Mammary epithelial cell (primary cell): ENCODE measurements at regions not wholly inside any gene's neighbourhood (a gene's known extent, or its start where the extent isn't known, plus 50 kb on each side); places are given as distances from the start of the nearest gene placed in this dataset.
"Not testable (repeated sequence)": the region's sequence is repeated elsewhere in the genome, so short reads cannot be mapped to it uniquely, and the experiment has no call there.

Source experiments
- EZH2 ChIP-seq: IDR thresholded peaks from 2 replicates; pipeline ENCODE4 v1.6.1; 2012; ENCODE audit warnings: low read length, inconsistent platforms, borderline replicate concordance
- TF ChIP-seq, protein P1 (sequence below), 2 donors: IDR thresholded peaks in 1 of 2; conservative IDR thresholded peaks in 1 of 2; 2 replicates each; pipeline ENCODE4 v1.5.1; 2011 to 2012; ENCODE audit warnings: inconsistent platforms in 2 of 2, low read length in 2 of 2, mild to moderate bottlenecking in 2 of 2, control low read depth in 1 of 2, low read depth in 1 of 2; ENCODE audit not compliant: insufficient read depth in 1 of 2; ENCODE audit errors: extremely low read depth in 1 of 2

DNA sequence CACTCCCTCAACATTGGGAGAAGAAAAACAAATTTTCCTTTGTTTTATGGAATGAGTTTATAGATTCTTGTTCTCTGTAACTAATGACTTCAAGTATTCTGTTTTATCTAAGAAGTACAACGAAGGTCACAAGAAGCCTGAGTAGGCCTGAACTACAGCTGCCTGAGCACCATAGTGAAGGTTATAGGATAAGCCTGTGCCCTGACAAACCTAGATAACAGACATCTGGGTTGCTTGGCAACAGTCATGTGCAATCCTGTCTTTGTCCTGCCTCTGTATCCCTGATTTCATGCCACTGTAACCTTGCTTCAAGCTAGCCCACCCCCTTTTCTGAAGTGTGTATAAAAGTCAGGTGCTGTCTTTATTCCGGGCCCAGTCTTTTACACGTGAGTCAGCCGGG lies 520.8 kb downstream of the KCNJ18 start:
- TF ChIP-seq, protein P1, sequence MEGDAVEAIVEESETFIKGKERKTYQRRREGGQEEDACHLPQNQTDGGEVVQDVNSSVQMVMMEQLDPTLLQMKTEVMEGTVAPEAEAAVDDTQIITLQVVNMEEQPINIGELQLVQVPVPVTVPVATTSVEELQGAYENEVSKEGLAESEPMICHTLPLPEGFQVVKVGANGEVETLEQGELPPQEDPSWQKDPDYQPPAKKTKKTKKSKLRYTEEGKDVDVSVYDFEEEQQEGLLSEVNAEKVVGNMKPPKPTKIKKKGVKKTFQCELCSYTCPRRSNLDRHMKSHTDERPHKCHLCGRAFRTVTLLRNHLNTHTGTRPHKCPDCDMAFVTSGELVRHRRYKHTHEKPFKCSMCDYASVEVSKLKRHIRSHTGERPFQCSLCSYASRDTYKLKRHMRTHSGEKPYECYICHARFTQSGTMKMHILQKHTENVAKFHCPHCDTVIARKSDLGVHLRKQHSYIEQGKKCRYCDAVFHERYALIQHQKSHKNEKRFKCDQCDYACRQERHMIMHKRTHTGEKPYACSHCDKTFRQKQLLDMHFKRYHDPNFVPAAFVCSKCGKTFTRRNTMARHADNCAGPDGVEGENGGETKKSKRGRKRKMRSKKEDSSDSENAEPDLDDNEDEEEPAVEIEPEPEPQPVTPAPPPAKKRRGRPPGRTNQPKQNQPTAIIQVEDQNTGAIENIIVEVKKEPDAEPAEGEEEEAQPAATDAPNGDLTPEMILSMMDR (conservative IDR thresholded peaks at IDR 0.05 in 1 of 2, IDR thresholded peaks at IDR 0.05 in 1 of 2; ENCODE audit: extremely low read depth in 1 of 2, insufficient read depth in 1 of 2, low read depth in 1 of 2, low read length in 2 of 2): not testable (repeated sequence)
- not testable (repeated sequence) for TF ChIP-seq EZH2
